Breast epithelium (tissue), 4 donors: ENCODE measurements at regions not wholly inside any gene's neighbourhood (a gene's known extent, or its start where the extent isn't known, plus 50 kb on each side); places are given as distances from the start of the nearest gene placed in this dataset.

Experiments used
- DNase-seq, 2 donors: peaks; one replicate each; pipeline ENCODE4 v3.0.0-alpha.2; 2019; ENCODE audit warnings: low spot score in 2 of 2
- H3K27ac ChIP-seq, 2 donors: fragments of 200-600 bp; sonication (generic) in 1 of 2; one replicate each; pipeline ENCODE4 v1.5.1; 2016 to 2019; ENCODE audit warnings: mild to moderate bottlenecking in 1 of 2
- H3K27me3 ChIP-seq, 2 donors: fragments of 200-600 bp; sonication (generic) in 1 of 2; one replicate each; pipeline versions ENCODE4 v1.5.1 to v1.6.0; 2017 to 2019; ENCODE audit warnings: control low read depth in 1 of 2, mild to moderate bottlenecking in 1 of 2
- H3K36me3 ChIP-seq: fragments of 200-600 bp; one replicate; pipeline ENCODE4 v1.5.1; 2019
- H3K4me1 ChIP-seq, 2 donors: fragments of 200-600 bp; sonication (generic); one replicate each; pipeline ENCODE4 v1.5.1; 2016 to 2019; ENCODE audit warnings: control low read depth in 1 of 2
- H3K4me3 ChIP-seq, 3 donors: fragments of 200-600 bp; sonication (generic); 1 replicate in 2 of 3; 2 replicates in 1 of 3; pipeline ENCODE4 v1.5.1; 2016 to 2019; ENCODE audit warnings: mild to moderate bottlenecking in 3 of 3, moderate library complexity in 2 of 3
- H3K9me3 ChIP-seq, 2 donors: fragments of 200-600 bp; sonication (generic) in 1 of 2; one replicate each; pipeline ENCODE4 v1.5.1; 2016 to 2019; ENCODE audit warnings: control low read depth in 1 of 2
- CTCF ChIP-seq, 3 donors: fragments of 450-650 bp; IDR thresholded peaks; one replicate each; pipeline ENCODE4 v1.5.1; 2016 to 2017; ENCODE audit warnings: antibody characterized with exemption in 3 of 3, mild to moderate bottlenecking in 3 of 3, moderate library complexity in 3 of 3
- POLR2A ChIP-seq: fragments of 450-650 bp; IDR thresholded peaks from one replicate; pipeline ENCODE4 v1.6.1; 2016; ENCODE audit warnings: antibody characterized with exemption, mild to moderate bottlenecking, moderate library complexity
- POLR2AphosphoS5 ChIP-seq, 3 donors: sonication (generic); formaldehyde crosslinking; IDR thresholded peaks; one replicate each; pipeline ENCODE4 v1.6.1; 2017; ENCODE audit warnings: antibody characterized with exemption in 3 of 3
- intact Hi-C: fragments of 100-400 bp; cut with DNase I; formaldehyde crosslinking; loops from one replicate; pipeline ENCODE4 v1.15.1; 2023; ENCODE audit warnings: low total_unique reads

- H3K36me3 ChIP-seq = no peaks in the 10 kb centered on the region
- no peaks in the 10 kb centered on the region for H3K27me3 ChIP-seq
- no peaks in the 10 kb centered on the region for H3K4me1 ChIP-seq
- no peak for DNase-seq
- TF ChIP-seq POLR2AphosphoS5 (IDR thresholded peaks at IDR 0.05) (no peak), CTCF (IDR thresholded peaks at IDR 0.05) (no peak), POLR2A (no peak)
- no peaks in the 10 kb centered on the region for H3K9me3 ChIP-seq
- intact Hi-C loops = no loop called here
- H3K4me3 ChIP-seq = no peak overlapping the region
- no peak overlapping the region for H3K27ac ChIP-seq
These were observed 710.1 kb upstream of the CELF2 start for GRCh38 chr10:10307551-10307950.

- H3K36me3 ChIP-seq = no peaks in the 10 kb centered on the region
- no peak for TF ChIP-seq CTCF (IDR thresholded peaks at IDR 0.05)
- no peak for TF ChIP-seq POLR2A
- TF ChIP-seq POLR2AphosphoS5 (IDR thresholded peaks at IDR 0.05) = no peak
- H3K27me3 ChIP-seq = no peaks in the 10 kb centered on the region
- intact Hi-C loops = no loop called here
- H3K9me3 ChIP-seq = no peaks in the 10 kb centered on the region
- no peak overlapping the region for H3K4me3 ChIP-seq
- no peak for DNase-seq
- no peak overlapping the region for H3K27ac ChIP-seq
- no peaks in the 10 kb centered on the region for H3K4me1 ChIP-seq
These were observed 707.2 kb upstream of the CELF2 start for GRCh38 chr10:10310498-10310897.

- Histone ChIP-seq H3K27ac (no peak overlapping the region), H3K4me1 (no peaks in the 10 kb centered on the region), H3K4me3 (no peak overlapping the region), H3K9me3 (no peaks in the 10 kb centered on the region), H3K36me3 (no peaks in the 10 kb centered on the region), H3K27me3 (no peaks in the 10 kb centered on the region)
- DNase-seq = no peak
- TF ChIP-seq CTCF (IDR thresholded peaks at IDR 0.05) = no peak
- no peak for TF ChIP-seq POLR2AphosphoS5 (IDR thresholded peaks at IDR 0.05)
- TF ChIP-seq POLR2A = no peak
- intact Hi-C loops = no loop called here
These were observed 705.7 kb upstream of the CELF2 start for GRCh38 chr10:10311966-10312365.

- no peak for DNase-seq
- Histone ChIP-seq H3K27me3 (no peaks in the 10 kb centered on the region), H3K9me3 (no peaks in the 10 kb centered on the region), H3K27ac (no peak overlapping the region), H3K36me3 (no peaks in the 10 kb centered on the region), H3K4me3 (no peak overlapping the region), H3K4me1 (no peaks in the 10 kb centered on the region)
- intact Hi-C loops = no loop called here
- TF ChIP-seq POLR2AphosphoS5 (IDR thresholded peaks at IDR 0.05) = no peak
- TF ChIP-seq POLR2A = no peak
- no peak for TF ChIP-seq CTCF (IDR thresholded peaks at IDR 0.05)
These were observed 704.4 kb upstream of the CELF2 start for GRCh38 chr10:10313149-10313835.

GRCh38 chr10:10314626-10315025, 703.0 kb upstream of the CELF2 start:
- Histone ChIP-seq H3K4me3 (no peak overlapping the region), H3K4me1 (no peaks in the 10 kb centered on the region), H3K27ac (no peak overlapping the region), H3K36me3 (no peaks in the 10 kb centered on the region), H3K27me3 (no peaks in the 10 kb centered on the region), H3K9me3 (no peaks in the 10 kb centered on the region)
- DNase-seq = no peak
- intact Hi-C loops = loop anchor here (2.0 kb wide), 1 partner anchor 40 kb away; no protein-coding TSS in a partner anchor
- TF ChIP-seq POLR2AphosphoS5 (IDR thresholded peaks at IDR 0.05) (no peak), CTCF (IDR thresholded peaks at IDR 0.05) (no peak), POLR2A (no peak)
